Nephron (organoid): ENCODE measurements at regions not wholly inside any gene's neighbourhood (a gene's known extent, or its start where the extent isn't known, plus 50 kb on each side); places are given as distances from the start of the nearest gene placed in this dataset.

Experiments
- H3K27ac Mint-ChIP-seq, 3 experiments: 2 replicates each; pipeline ENCODE4 v1.8.0; 2020; ENCODE audit warnings: mixed read lengths in 3 of 3, mild to moderate bottlenecking in 2 of 3, moderate library complexity in 1 of 3
- H3K27me3 Mint-ChIP-seq: 2 replicates; pipeline ENCODE4 v1.8.0; 2021; ENCODE audit warnings: low read depth, mild to moderate bottlenecking, moderate library complexity, mixed read lengths
- H3K36me3 Mint-ChIP-seq: 2 replicates; pipeline ENCODE4 v1.8.0; 2020; ENCODE audit warnings: low read depth, mixed read lengths
- H3K4me1 Mint-ChIP-seq: 2 replicates; pipeline ENCODE4 v1.8.0; 2020; ENCODE audit warnings: mixed read lengths
- H3K4me3 Mint-ChIP-seq, 3 experiments: 2 replicates each; pipeline ENCODE4 v1.8.0; 2020; ENCODE audit warnings: mild to moderate bottlenecking in 3 of 3, mixed read lengths in 3 of 3, moderate library complexity in 2 of 3
- H3K9me3 Mint-ChIP-seq: 2 replicates; pipeline ENCODE4 v1.8.0; 2020; ENCODE audit warnings: mixed read lengths
- TF ChIP-seq, protein P1 (sequence below), 3 experiments: fragments of 200-600 bp; sonication (generic); IDR thresholded peaks; one replicate each; pipeline ENCODE4 v1.5.0; 2021; ENCODE audit warnings: antibody characterized with exemption in 3 of 3; ENCODE audit not compliant: unreplicated experiment in 3 of 3

DNA sequence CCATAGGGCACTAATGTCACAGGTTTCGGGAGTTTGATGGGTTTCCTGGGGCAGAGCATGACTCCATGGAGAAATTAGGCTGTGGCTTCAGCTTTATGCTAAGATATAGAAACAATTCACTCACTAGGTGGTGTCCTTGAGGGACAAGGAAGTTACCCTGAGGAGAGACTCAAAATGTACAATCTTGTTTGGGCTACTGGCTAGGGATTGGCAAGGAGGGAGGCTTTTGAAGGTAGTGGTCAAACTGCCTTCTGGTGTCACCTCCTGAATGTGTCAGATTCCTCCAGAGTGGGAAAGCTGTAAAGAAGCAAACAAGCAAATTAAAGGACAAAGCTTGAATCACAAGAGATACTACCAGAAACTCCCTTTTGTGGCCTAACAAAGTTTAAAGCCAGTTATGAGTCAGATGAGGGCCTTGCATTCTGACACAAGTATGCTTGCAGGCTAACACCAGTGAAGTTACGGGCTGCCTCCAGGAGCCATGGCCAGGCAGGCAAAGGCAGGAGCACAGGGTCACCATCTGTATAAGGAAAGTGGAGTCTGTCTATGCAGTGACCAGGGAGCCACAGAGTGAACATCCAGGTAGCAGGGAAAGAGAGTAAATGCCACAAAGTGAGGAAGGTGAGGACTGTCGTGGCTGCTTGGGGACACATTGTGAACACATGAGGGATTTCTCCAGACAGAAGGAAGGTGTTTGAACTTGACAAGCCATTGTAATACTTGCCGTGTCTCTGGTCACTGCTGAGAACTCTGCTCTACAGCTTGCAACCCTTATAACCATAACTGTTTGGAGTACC, 107.7 kb upstream of the DTNBP1 start:
- peaks cover 9% of the 10 kb centered on the region for H3K27me3 Mint-ChIP-seq
- TF ChIP-seq, protein P1, sequence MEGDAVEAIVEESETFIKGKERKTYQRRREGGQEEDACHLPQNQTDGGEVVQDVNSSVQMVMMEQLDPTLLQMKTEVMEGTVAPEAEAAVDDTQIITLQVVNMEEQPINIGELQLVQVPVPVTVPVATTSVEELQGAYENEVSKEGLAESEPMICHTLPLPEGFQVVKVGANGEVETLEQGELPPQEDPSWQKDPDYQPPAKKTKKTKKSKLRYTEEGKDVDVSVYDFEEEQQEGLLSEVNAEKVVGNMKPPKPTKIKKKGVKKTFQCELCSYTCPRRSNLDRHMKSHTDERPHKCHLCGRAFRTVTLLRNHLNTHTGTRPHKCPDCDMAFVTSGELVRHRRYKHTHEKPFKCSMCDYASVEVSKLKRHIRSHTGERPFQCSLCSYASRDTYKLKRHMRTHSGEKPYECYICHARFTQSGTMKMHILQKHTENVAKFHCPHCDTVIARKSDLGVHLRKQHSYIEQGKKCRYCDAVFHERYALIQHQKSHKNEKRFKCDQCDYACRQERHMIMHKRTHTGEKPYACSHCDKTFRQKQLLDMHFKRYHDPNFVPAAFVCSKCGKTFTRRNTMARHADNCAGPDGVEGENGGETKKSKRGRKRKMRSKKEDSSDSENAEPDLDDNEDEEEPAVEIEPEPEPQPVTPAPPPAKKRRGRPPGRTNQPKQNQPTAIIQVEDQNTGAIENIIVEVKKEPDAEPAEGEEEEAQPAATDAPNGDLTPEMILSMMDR (IDR thresholded peaks at IDR 0.05; ENCODE audit: unreplicated experiment in 3 of 3): no peak
- H3K4me1 Mint-ChIP-seq: peaks cover 4% of the 10 kb centered on the region
- H3K9me3 Mint-ChIP-seq: no peaks in the 10 kb centered on the region
- H3K27ac Mint-ChIP-seq: no peak overlapping the region
- no peak overlapping the region for H3K4me3 Mint-ChIP-seq
- H3K36me3 Mint-ChIP-seq: no peaks in the 10 kb centered on the region

DNA sequence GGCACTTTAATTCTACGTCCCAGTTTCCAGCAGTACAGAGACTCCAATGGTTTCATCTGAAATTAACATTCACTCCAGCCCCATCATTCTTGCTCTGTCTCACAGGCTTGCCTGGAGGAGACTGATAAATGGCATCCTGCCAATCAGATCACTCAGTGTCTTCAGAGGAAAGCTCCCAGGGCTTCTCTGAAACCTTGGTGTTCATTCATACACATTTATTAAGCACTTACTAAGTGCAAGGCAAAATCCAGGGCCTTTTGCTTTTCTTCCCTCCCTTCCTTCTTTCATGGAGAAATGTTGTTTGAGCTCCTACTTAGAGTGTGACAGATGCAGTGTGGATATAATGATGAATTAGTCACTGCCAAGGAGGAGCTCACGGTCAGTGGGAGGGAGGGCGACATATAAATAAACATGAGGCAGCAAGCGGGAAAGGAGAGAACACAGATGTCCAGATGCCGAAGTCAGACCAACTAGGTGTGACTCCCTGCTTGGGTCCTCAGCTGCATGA, 106.7 kb upstream of the DTNBP1 start:
- peaks cover 9% of the 10 kb centered on the region for H3K27me3 Mint-ChIP-seq
- H3K4me1 Mint-ChIP-seq: peaks cover 4% of the 10 kb centered on the region
- TF ChIP-seq, protein P1 (IDR thresholded peaks at IDR 0.05; ENCODE audit: unreplicated experiment in 3 of 3): no peak
- no peaks in the 10 kb centered on the region for H3K9me3 Mint-ChIP-seq
- H3K27ac Mint-ChIP-seq: peak overlapping the region in 1 of 3 experiments; percentile 17
- no peak overlapping the region for H3K4me3 Mint-ChIP-seq
- no peaks in the 10 kb centered on the region for H3K36me3 Mint-ChIP-seq

DNA sequence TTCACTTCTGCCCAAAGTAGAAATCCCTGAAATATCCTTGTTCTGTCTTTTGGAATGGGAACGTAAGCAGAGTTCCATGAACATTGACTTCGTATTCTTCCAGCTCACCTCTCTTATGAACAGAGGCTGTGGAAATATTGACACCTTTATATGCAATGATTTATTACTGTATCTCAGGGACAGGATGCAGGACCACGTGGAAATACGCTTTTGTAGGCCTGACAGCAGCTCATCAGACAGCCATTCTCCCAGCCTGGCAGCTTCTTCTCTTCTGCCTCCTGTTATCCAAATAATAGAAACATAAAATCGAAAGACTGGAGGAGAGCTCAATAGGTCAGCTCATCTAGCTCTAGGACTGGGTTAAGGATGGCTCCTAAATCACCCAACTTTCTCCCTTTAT, 106.2 kb upstream of the DTNBP1 start:
- Mint-ChIP-seq H3K4me1 (peaks cover 9% of the 10 kb centered on the region), H3K27me3 (peaks cover 9% of the 10 kb centered on the region), H3K27ac (no peak overlapping the region), H3K36me3 (no peaks in the 10 kb centered on the region), H3K9me3 (no peaks in the 10 kb centered on the region), H3K4me3 (no peak overlapping the region)
- TF ChIP-seq, protein P1 (IDR thresholded peaks at IDR 0.05; ENCODE audit: unreplicated experiment in 3 of 3): no peak

DNA sequence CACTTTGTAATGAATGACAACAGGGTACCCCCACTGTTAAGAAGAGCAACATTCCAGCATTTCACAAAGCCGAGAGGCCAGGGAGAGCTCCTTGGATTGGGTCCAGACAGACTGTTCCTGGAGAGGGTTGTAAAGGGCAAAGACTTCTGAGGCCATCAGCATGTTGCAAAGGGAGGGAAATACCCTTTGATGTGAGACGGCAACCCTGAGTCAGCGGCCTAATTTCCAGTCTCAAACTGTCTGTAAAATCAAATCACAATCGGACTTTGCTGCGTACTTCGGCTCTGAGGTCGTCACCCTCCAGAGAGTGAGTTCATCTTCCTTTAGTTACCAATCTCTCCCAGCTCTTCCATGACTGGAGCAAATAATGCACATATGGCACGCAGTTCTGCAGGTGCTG, 101.0 kb upstream of the DTNBP1 start:
- Mint-ChIP-seq H3K9me3 (no peaks in the 10 kb centered on the region), H3K4me3 (no peak overlapping the region), H3K27me3 (no peaks in the 10 kb centered on the region), H3K27ac (peak overlapping the region; percentile 35 to 72 (median 64)), H3K36me3 (no peaks in the 10 kb centered on the region), H3K4me1 (peaks cover 14% of the 10 kb centered on the region)
- TF ChIP-seq, protein P1 (IDR thresholded peaks at IDR 0.05; ENCODE audit: unreplicated experiment in 3 of 3): no peak

DNA sequence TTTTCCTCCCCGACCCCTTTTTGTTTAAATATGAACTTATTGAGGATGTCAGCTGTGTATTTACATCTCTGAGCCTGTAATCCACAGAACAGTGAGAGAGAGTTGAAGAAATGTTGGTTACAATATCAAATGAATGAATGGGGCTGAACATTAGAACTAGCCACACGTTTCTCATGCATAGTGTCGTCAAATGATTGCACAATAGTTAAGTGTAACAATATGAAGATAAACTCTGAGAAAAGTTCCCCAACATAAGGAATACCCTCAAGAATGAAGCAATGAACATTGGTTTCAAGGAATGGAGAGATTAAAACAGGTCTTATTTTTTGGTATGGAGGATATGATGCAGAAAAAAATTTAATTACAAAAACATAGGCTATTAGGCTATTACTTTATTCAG, 100.5 kb upstream of the DTNBP1 start:
- TF ChIP-seq, protein P1 (IDR thresholded peaks at IDR 0.05; ENCODE audit: unreplicated experiment in 3 of 3): no peak
- peak overlapping the region; percentile 35 to 72 (median 64) for H3K27ac Mint-ChIP-seq
- H3K9me3 Mint-ChIP-seq: no peaks in the 10 kb centered on the region
- H3K4me3 Mint-ChIP-seq: no peak overlapping the region
- no peaks in the 10 kb centered on the region for H3K27me3 Mint-ChIP-seq
- peaks cover 14% of the 10 kb centered on the region for H3K4me1 Mint-ChIP-seq
- H3K36me3 Mint-ChIP-seq: no peaks in the 10 kb centered on the region

DNA sequence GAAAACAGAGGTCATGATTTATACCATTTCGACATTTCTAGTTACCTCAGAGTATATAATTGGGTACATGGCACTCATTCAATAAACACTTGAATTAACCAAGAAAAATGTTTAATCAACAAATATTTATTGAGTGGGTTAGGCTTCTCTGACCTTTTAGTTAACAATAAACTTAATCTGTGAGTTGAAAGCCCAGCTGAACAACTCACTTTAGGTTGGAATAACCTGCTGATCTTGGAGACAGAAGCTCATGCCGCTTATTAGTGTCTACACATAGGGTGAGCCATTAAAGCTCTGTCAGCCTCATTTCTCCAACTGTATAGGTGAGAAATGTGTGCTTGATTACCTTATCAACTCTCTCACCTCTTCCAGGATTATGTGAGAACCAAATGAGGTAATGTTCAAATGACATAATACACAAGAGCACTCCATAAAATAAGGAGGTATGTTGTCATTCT, 98.2 kb upstream of the DTNBP1 start:
- TF ChIP-seq, protein P1 (IDR thresholded peaks at IDR 0.05; ENCODE audit: unreplicated experiment in 3 of 3): no peak
- Mint-ChIP-seq H3K36me3 (no peaks in the 10 kb centered on the region), H3K27ac (no peak overlapping the region), H3K4me3 (no peak overlapping the region), H3K4me1 (peaks cover 14% of the 10 kb centered on the region), H3K9me3 (no peaks in the 10 kb centered on the region), H3K27me3 (peaks cover 6% of the 10 kb centered on the region)
